ENCODE measurements at regions not wholly inside any gene's neighbourhood (a gene's known extent, or its start where the extent isn't known, plus 50 kb on each side); places are given as distances from the start of the nearest gene placed in this dataset.
A peak's percentile ranks its signal among the peaks of the same experiment; 100 is the strongest.

GRCh38 chr18:56085551-56085950 lies 497.6 kb upstream of the TCF4 start:
- intact Hi-C loops (cut with DNase I), result no loop called here
- Histone ChIP-seq H3K36me3 (no peaks in the 10 kb centered on the region), H3K4me3 (no peak overlapping the region), H3K27me3 (no peaks in the 10 kb centered on the region), H3K9me3 (no peaks in the 10 kb centered on the region), H3K27ac (no peak overlapping the region), H3K4me1 (no peaks in the 10 kb centered on the region)
- FAIRE-seq (no peak), ATAC-seq (peak in 3 of 4 donors; percentile 21 to 66 (median 29)), DNase-seq (no peak)
- TF ChIP-seq CTCF (IDR thresholded peaks at IDR 0.05), result no peak
- 73 to 74% methylated on average over 5 of the region's 5 CpGs for WGBS, 2 donors

- FAIRE-seq, result no peak
- no peak for TF ChIP-seq CTCF (IDR thresholded peaks at IDR 0.05)
- intact Hi-C loops (cut with DNase I), result no loop called here
- 86 to 88% methylated on average over 8 of the region's 8 CpGs for WGBS, 2 donors
- no peaks in the 10 kb centered on the region for H3K27me3 ChIP-seq
- H3K36me3 ChIP-seq, result no peaks in the 10 kb centered on the region
- DNase-seq, result peak in 1 of 6 donors; percentile 33
- H3K27ac ChIP-seq, result no peak overlapping the region
- H3K4me1 ChIP-seq, result no peaks in the 10 kb centered on the region
- no peak overlapping the region for H3K4me3 ChIP-seq
- no peaks in the 10 kb centered on the region for H3K9me3 ChIP-seq
- ATAC-seq, result no peak
These were observed 495.7 kb upstream of the TCF4 start for GRCh38 chr18:56083523-56084287.

GRCh38 chr18:56083097-56083521 lies 495.1 kb upstream of the TCF4 start:
- H3K27me3 ChIP-seq, result no peaks in the 10 kb centered on the region
- ATAC-seq, result no peak
- no peaks in the 10 kb centered on the region for H3K9me3 ChIP-seq
- no peak for FAIRE-seq
- intact Hi-C loops (cut with DNase I), result no loop called here
- H3K4me3 ChIP-seq, result no peak overlapping the region
- no peak for TF ChIP-seq CTCF (IDR thresholded peaks at IDR 0.05)
- WGBS, 2 donors, result 71 to 72% methylated on average over 7 of the region's 7 CpGs
- no peaks in the 10 kb centered on the region for H3K4me1 ChIP-seq
- no peaks in the 10 kb centered on the region for H3K36me3 ChIP-seq
- peak in 2 of 6 donors; percentile 25 to 41 for DNase-seq
- no peak overlapping the region for H3K27ac ChIP-seq

GRCh38 chr18:56076723-56077122 lies 488.7 kb upstream of the TCF4 start:
- no peak for ATAC-seq
- Histone ChIP-seq H3K9me3 (no peaks in the 10 kb centered on the region), H3K4me1 (no peaks in the 10 kb centered on the region), H3K36me3 (no peaks in the 10 kb centered on the region), H3K27ac (no peak overlapping the region), H3K27me3 (no peaks in the 10 kb centered on the region), H3K4me3 (no peak overlapping the region)
- FAIRE-seq, result no peak
- TF ChIP-seq CTCF (IDR thresholded peaks at IDR 0.05), result no peak
- no peak for DNase-seq
- WGBS, 2 donors, result 90 to 92% methylated on average over 1 of the region's 1 CpG
- intact Hi-C loops (cut with DNase I), result no loop called here

- WGBS, 2 donors, result 69 to 72% methylated on average over 5 of the region's 5 CpGs
- DNase-seq (no peak), FAIRE-seq (no peak), ATAC-seq (no peak)
- TF ChIP-seq CTCF (IDR thresholded peaks at IDR 0.05), result no peak
- Histone ChIP-seq H3K4me1 (peaks cover 0 to 3% (median 0%) of the 10 kb centered on the region in 3 donors), H3K4me3 (no peak overlapping the region), H3K27me3 (no peaks in the 10 kb centered on the region), H3K9me3 (no peaks in the 10 kb centered on the region), H3K36me3 (no peaks in the 10 kb centered on the region), H3K27ac (no peak overlapping the region)
- intact Hi-C loops (cut with DNase I), result no loop called here
These were observed 480.7 kb upstream of the TCF4 start for GRCh38 chr18:56068701-56069100.

Measured in pancreas (tissue), 10 donors.